ENCODE measurements at regions not wholly inside any gene's neighbourhood (a gene's known extent, or its start where the extent isn't known, plus 50 kb on each side); places are given as distances from the start of the nearest gene placed in this dataset.

- no peak overlapping the region for H3K4me3 ChIP-seq (replicated peaks; ENCODE audit: insufficient read depth, low read length)
Measured at GRCh38 chr2:239676716-239677452, 276.1 kb upstream of the HDAC4 start.

GRCh38 chr2:239675826-239676715, 275.3 kb upstream of the HDAC4 start:
- H3K27ac ChIP-seq (replicated peaks): no peak overlapping the region
- no peak for TF ChIP-seq GABPA (IDR thresholded peaks at IDR 0.05; ENCODE audit: low read depth)
- TF ChIP-seq POLR2AphosphoS5 (IDR thresholded peaks at IDR 0.05; ENCODE audit: low read depth): no peak
- TF ChIP-seq CTCF (IDR thresholded peaks at IDR 0.05; ENCODE audit: insufficient read depth, low read length): no peak
- no peak for TF ChIP-seq REST (IDR thresholded peaks at IDR 0.05; ENCODE audit: insufficient replicate concordance, low read depth)
- no peak for TF ChIP-seq SPI1 (IDR thresholded peaks at IDR 0.05; ENCODE audit: borderline replicate concordance, low read depth)
- H3K4me3 ChIP-seq (replicated peaks; ENCODE audit: insufficient read depth, low read length): no peak overlapping the region
- DNase-seq (ENCODE audit: low read depth in 1 of 2, low spot score in 1 of 2): no peak
- no peaks in the 10 kb centered on the region for H3K27me3 ChIP-seq (ENCODE audit: insufficient read depth, poor library complexity, severe bottlenecking)

More at GRCh38 chr2:239676716-239677452, 276.1 kb upstream of the HDAC4 start:
- no peak for DNase-seq (ENCODE audit: low read depth in 1 of 2, low spot score in 1 of 2)
- H3K27me3 ChIP-seq (ENCODE audit: insufficient read depth, poor library complexity, severe bottlenecking): no peaks in the 10 kb centered on the region
- no peak overlapping the region for H3K27ac ChIP-seq (replicated peaks)
- TF ChIP-seq SPI1 (IDR thresholded peaks at IDR 0.05; ENCODE audit: borderline replicate concordance, low read depth) (no peak), CTCF (IDR thresholded peaks at IDR 0.05; ENCODE audit: insufficient read depth, low read length) (no peak), REST (IDR thresholded peaks at IDR 0.05; ENCODE audit: insufficient replicate concordance, low read depth) (no peak), POLR2AphosphoS5 (IDR thresholded peaks at IDR 0.05; ENCODE audit: low read depth) (no peak), GABPA (IDR thresholded peaks at IDR 0.05; ENCODE audit: low read depth) (no peak)

GRCh38 chr2:239674981-239675825, 274.4 kb upstream of the HDAC4 start:
- TF ChIP-seq GABPA (IDR thresholded peaks at IDR 0.05; ENCODE audit: low read depth) (no peak), REST (IDR thresholded peaks at IDR 0.05; ENCODE audit: insufficient replicate concordance, low read depth) (no peak), POLR2AphosphoS5 (IDR thresholded peaks at IDR 0.05; ENCODE audit: low read depth) (no peak), SPI1 (IDR thresholded peaks at IDR 0.05; ENCODE audit: borderline replicate concordance, low read depth) (no peak)
- no peak overlapping the region for H3K4me3 ChIP-seq (replicated peaks; ENCODE audit: insufficient read depth, low read length)
- DNase-seq (ENCODE audit: low read depth in 1 of 2, low spot score in 1 of 2): no peak
- H3K27me3 ChIP-seq (ENCODE audit: insufficient read depth, poor library complexity, severe bottlenecking): no peaks in the 10 kb centered on the region
- no peak overlapping the region for H3K27ac ChIP-seq (replicated peaks)
